ENCODE measurements at regions not wholly inside any gene's neighbourhood (a gene's known extent, or its start where the extent isn't known, plus 50 kb on each side); places are given as distances from the start of the nearest gene placed in this dataset.

DNA sequence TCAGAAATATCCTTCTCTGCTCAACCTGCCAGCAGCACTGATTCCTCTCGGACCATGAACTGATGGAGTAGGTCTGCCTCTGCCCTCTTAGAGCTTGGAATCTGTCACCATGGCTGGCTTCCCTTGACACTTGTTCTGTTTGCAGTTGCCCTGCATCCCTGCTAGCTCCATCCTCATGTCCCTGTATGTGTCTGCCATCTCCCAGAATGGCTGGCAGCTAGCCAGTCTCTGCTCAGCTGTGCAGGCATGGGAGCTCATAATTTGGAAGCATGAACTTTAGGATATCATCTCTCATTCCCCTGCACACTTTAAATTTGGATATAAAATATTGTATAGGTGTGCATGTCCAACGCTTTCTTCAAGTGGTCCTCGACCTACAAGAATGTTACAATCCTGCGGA lies 95.4 kb downstream of the C1orf94 start:
- H3K4me3 ChIP-seq: no peak overlapping the region
- Mint-ChIP-seq H3K4me3 (no peak overlapping the region), H3K36me3 (ENCODE audit: low read depth) (no peaks in the 10 kb centered on the region), H3K9me3 (no peaks in the 10 kb centered on the region), H3K4me1 (no peaks in the 10 kb centered on the region), H3K27ac (no peak overlapping the region), H3K27me3 (ENCODE audit: insufficient read depth, low read depth, poor library complexity) (peaks cover 1% of the 10 kb centered on the region)
- no peaks in the 10 kb centered on the region for H3K4me1 ChIP-seq (ENCODE audit: insufficient read depth)
- no peak for ATAC-seq
- H2AFZ ChIP-seq: no peak overlapping the region
- peaks cover 7% of the 10 kb centered on the region; the same call in 1 of the 2 replicates for H3K9me2 ChIP-seq (ENCODE audit: insufficient read depth)
- no peaks in the 10 kb centered on the region for H3K36me3 ChIP-seq (ENCODE audit: insufficient read depth)
- H3K79me2 ChIP-seq (replicated peaks; ENCODE audit: insufficient read depth): no peaks in the 10 kb centered on the region
- H3K27ac ChIP-seq (ENCODE audit: low read depth): no peak overlapping the region
- no peak for DNase-seq (ENCODE audit: low spot score)
- no peaks in the 10 kb centered on the region for H4K20me1 ChIP-seq (replicated peaks; ENCODE audit: insufficient read depth)
- H3K27me3 ChIP-seq (ENCODE audit: insufficient read depth): no peaks in the 10 kb centered on the region
- TF ChIP-seq ZNF331 (CRISPR knock-in tag; IDR thresholded peaks at IDR 0.05; ENCODE audit: low read depth) (no peak), ZNF114 (CRISPR knock-in tag; IDR thresholded peaks at IDR 0.05) (no peak), ZNF462 (CRISPR knock-in tag; IDR thresholded peaks at IDR 0.05) (no peak), POLR2AphosphoS5 (IDR thresholded peaks at IDR 0.05; ENCODE audit: low read depth) (no peak), STAT1 (IDR thresholded peaks at IDR 0.05; ENCODE audit: unreplicated experiment) (no peak), NANOG (IDR thresholded peaks at IDR 0.05; ENCODE audit: borderline replicate concordance) (no peak), EZH2 (IDR thresholded peaks at IDR 0.05; ENCODE audit: low read depth, unreplicated experiment) (no peak), EZH2phosphoT487 (IDR thresholded peaks at IDR 0.05; ENCODE audit: unreplicated experiment) (no peak), CREB1 (CRISPR knock-in tag; IDR thresholded peaks at IDR 0.05; ENCODE audit: low read depth) (no peak), JUNB (IDR thresholded peaks at IDR 0.05; ENCODE audit: unreplicated experiment) (no peak)
- TF ChIP-seq, protein P1, sequence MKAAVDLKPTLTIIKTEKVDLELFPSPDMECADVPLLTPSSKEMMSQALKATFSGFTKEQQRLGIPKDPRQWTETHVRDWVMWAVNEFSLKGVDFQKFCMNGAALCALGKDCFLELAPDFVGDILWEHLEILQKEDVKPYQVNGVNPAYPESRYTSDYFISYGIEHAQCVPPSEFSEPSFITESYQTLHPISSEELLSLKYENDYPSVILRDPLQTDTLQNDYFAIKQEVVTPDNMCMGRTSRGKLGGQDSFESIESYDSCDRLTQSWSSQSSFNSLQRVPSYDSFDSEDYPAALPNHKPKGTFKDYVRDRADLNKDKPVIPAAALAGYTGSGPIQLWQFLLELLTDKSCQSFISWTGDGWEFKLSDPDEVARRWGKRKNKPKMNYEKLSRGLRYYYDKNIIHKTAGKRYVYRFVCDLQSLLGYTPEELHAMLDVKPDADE (IDR thresholded peaks at IDR 0.05): no peak
- TF ChIP-seq, protein P2, sequence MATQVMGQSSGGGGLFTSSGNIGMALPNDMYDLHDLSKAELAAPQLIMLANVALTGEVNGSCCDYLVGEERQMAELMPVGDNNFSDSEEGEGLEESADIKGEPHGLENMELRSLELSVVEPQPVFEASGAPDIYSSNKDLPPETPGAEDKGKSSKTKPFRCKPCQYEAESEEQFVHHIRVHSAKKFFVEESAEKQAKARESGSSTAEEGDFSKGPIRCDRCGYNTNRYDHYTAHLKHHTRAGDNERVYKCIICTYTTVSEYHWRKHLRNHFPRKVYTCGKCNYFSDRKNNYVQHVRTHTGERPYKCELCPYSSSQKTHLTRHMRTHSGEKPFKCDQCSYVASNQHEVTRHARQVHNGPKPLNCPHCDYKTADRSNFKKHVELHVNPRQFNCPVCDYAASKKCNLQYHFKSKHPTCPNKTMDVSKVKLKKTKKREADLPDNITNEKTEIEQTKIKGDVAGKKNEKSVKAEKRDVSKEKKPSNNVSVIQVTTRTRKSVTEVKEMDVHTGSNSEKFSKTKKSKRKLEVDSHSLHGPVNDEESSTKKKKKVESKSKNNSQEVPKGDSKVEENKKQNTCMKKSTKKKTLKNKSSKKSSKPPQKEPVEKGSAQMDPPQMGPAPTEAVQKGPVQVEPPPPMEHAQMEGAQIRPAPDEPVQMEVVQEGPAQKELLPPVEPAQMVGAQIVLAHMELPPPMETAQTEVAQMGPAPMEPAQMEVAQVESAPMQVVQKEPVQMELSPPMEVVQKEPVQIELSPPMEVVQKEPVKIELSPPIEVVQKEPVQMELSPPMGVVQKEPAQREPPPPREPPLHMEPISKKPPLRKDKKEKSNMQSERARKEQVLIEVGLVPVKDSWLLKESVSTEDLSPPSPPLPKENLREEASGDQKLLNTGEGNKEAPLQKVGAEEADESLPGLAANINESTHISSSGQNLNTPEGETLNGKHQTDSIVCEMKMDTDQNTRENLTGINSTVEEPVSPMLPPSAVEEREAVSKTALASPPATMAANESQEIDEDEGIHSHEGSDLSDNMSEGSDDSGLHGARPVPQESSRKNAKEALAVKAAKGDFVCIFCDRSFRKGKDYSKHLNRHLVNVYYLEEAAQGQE (IDR thresholded peaks at IDR 0.05; ENCODE audit: unreplicated experiment): no peak
- TF ChIP-seq, protein P3, sequence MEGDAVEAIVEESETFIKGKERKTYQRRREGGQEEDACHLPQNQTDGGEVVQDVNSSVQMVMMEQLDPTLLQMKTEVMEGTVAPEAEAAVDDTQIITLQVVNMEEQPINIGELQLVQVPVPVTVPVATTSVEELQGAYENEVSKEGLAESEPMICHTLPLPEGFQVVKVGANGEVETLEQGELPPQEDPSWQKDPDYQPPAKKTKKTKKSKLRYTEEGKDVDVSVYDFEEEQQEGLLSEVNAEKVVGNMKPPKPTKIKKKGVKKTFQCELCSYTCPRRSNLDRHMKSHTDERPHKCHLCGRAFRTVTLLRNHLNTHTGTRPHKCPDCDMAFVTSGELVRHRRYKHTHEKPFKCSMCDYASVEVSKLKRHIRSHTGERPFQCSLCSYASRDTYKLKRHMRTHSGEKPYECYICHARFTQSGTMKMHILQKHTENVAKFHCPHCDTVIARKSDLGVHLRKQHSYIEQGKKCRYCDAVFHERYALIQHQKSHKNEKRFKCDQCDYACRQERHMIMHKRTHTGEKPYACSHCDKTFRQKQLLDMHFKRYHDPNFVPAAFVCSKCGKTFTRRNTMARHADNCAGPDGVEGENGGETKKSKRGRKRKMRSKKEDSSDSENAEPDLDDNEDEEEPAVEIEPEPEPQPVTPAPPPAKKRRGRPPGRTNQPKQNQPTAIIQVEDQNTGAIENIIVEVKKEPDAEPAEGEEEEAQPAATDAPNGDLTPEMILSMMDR (conservative IDR thresholded peaks at IDR 0.05; ENCODE audit: low read depth in 2 of 2): no peak
- no peaks in the 10 kb centered on the region for H3F3A ChIP-seq (replicated peaks; ENCODE audit: low read depth)
- H3K4me2 ChIP-seq: no peak overlapping the region

All from GM23338 (cell line).